Liver (tissue), 8 donors: ENCODE measurements at regions not wholly inside any gene's neighbourhood (a gene's known extent, or its start where the extent isn't known, plus 50 kb on each side); places are given as distances from the start of the nearest gene placed in this dataset.

Experiments
- DNase-seq: peaks from one replicate; pipeline ENCODE4 v3.0.0-alpha.2; 2017; ENCODE audit warnings: low spot score
- H3K27ac ChIP-seq, 2 donors: one replicate each; pipeline ENCODE4 v1.7.0; 2013; ENCODE audit warnings: inconsistent platforms in 2 of 2, low read length in 2 of 2, control low read depth in 1 of 2, low read depth in 1 of 2, mild to moderate bottlenecking in 1 of 2
- H3K27me3 ChIP-seq, 4 donors: one replicate each; pipeline versions ENCODE4 v1.6.1 to v1.7.0; 2013; ENCODE audit warnings: low read length in 3 of 4, inconsistent platforms in 1 of 4, mild to moderate bottlenecking in 1 of 4, moderate library complexity in 1 of 4; ENCODE audit not compliant: control insufficient read depth in 4 of 4, insufficient read depth in 4 of 4
- H3K36me3 ChIP-seq, 4 donors: one replicate each; pipeline versions ENCODE4 v1.6.1 to v1.7.0; 2013; ENCODE audit warnings: low read length in 3 of 4, mild to moderate bottlenecking in 3 of 4, low read depth in 1 of 4, moderate library complexity in 1 of 4; ENCODE audit not compliant: control insufficient read depth in 4 of 4, insufficient read depth in 3 of 4
- H3K4me1 ChIP-seq, 4 donors: one replicate each; pipeline versions ENCODE4 v1.6.1 to v1.7.0; 2013; ENCODE audit warnings: low read length in 3 of 4, mild to moderate bottlenecking in 3 of 4, moderate library complexity in 1 of 4; ENCODE audit not compliant: control insufficient read depth in 4 of 4, insufficient read depth in 4 of 4
- H3K4me3 ChIP-seq, 3 donors: one replicate each; pipeline versions ENCODE4 v1.6.1 to v1.7.0; 2013; ENCODE audit warnings: low read length in 3 of 3, control low read depth in 1 of 3, low read depth in 1 of 3, mild to moderate bottlenecking in 1 of 3
- H3K9ac ChIP-seq, 2 donors: one replicate each; pipeline ENCODE4 v1.7.0; 2013; ENCODE audit warnings: low read length in 2 of 2, mild to moderate bottlenecking in 2 of 2, moderate library complexity in 2 of 2, control low read depth in 1 of 2, low read depth in 1 of 2
- H3K9me3 ChIP-seq, 4 donors: one replicate each; pipeline versions ENCODE4 v1.6.1 to v1.7.0; 2013; ENCODE audit warnings: low read length in 3 of 4; ENCODE audit not compliant: control insufficient read depth in 4 of 4
- FOXA1 ChIP-seq: IDR thresholded peaks from 2 replicates; pipeline ENCODE4 v1.6.1; 2016; ENCODE audit warnings: antibody characterized with exemption
- GABPA ChIP-seq, 2 donors: IDR thresholded peaks in 1 of 2; conservative IDR thresholded peaks in 1 of 2; 2 replicates each; pipeline ENCODE4 v1.6.1; 2016; ENCODE audit warnings: antibody characterized with exemption in 2 of 2, mild to moderate bottlenecking in 1 of 2, moderate library complexity in 1 of 2
- HNF4A ChIP-seq, 2 donors: conservative IDR thresholded peaks; 2 replicates each; pipeline ENCODE4 v1.6.1; 2016; ENCODE audit warnings: antibody characterized with exemption in 2 of 2, mild to moderate bottlenecking in 2 of 2
- HNF4G ChIP-seq: IDR thresholded peaks from 2 replicates; pipeline ENCODE4 v1.6.1; 2016; ENCODE audit warnings: antibody characterized with exemption
- JUND ChIP-seq, 2 donors: IDR thresholded peaks; 2 replicates each; pipeline ENCODE4 v1.6.1; 2016; ENCODE audit warnings: antibody characterized with exemption in 2 of 2
- MAX ChIP-seq: IDR thresholded peaks from 2 replicates; pipeline ENCODE4 v1.6.1; 2016; ENCODE audit warnings: antibody characterized with exemption
- NR2F2 ChIP-seq: IDR thresholded peaks from 2 replicates; pipeline ENCODE4 v1.6.1; 2016; ENCODE audit warnings: antibody characterized with exemption
- REST ChIP-seq: IDR thresholded peaks from 2 replicates; pipeline ENCODE4 v1.6.1; 2016; ENCODE audit warnings: antibody characterized with exemption, mild to moderate bottlenecking
- RXRA ChIP-seq, 2 donors: IDR thresholded peaks; 2 replicates each; pipeline ENCODE4 v1.6.1; 2017 to 2018; ENCODE audit warnings: antibody characterized with exemption in 2 of 2, mild to moderate bottlenecking in 1 of 2
- SP1 ChIP-seq: IDR thresholded peaks from 2 replicates; pipeline ENCODE4 v1.6.1; 2018; ENCODE audit warnings: antibody characterized with exemption, mild to moderate bottlenecking
- TAF1 ChIP-seq: conservative IDR thresholded peaks from 2 replicates; pipeline ENCODE4 v1.6.1; 2016; ENCODE audit warnings: antibody characterized with exemption, mild to moderate bottlenecking
- YY1 ChIP-seq: IDR thresholded peaks from 2 replicates; pipeline ENCODE4 v1.6.1; 2016; ENCODE audit warnings: antibody characterized with exemption, mild to moderate bottlenecking
- WGBS: extraction: QIAGEN DNeasy Blood & Tissue Kit; methylation state at CpG from one replicate; pipeline ENCODE4 v1.1.7; 2013; 5-methylcytosine and 5-hydroxymethylcytosine counted together
- TF ChIP-seq, protein P1 (sequence below): fragments of 150-350 bp; IDR thresholded peaks from 2 replicates; pipeline ENCODE4 v1.5.1; 2017; ENCODE audit warnings: improper control_type of control experiment, low read depth, low read length; ENCODE audit not compliant: missing input control
- TF ChIP-seq, protein P2 (sequence below): IDR thresholded peaks from 2 replicates; pipeline ENCODE4 v1.6.1; 2016; ENCODE audit warnings: antibody characterized with exemption
- donor health status: healthy.
- donor health status: healthy.
- donor health status: healthy.
- donor health status: healthy.
- donor health status: healthy.

GRCh38 chr9:109977521-109977920, 197.5 kb downstream of the PALM2AKAP2 start (continued):
- TF ChIP-seq YY1, result no peak
- TF ChIP-seq JUND (IDR thresholded peaks at IDR 0.05), result no peak
- no peak for TF ChIP-seq SP1
- TF ChIP-seq MAX, result no peak
- TF ChIP-seq TAF1, result no peak
- TF ChIP-seq HNF4A (conservative IDR thresholded peaks at IDR 0.05), result no peak
- no peak for TF ChIP-seq RXRA (IDR thresholded peaks at IDR 0.05)
- TF ChIP-seq HNF4G, result no peak
- TF ChIP-seq GABPA (IDR thresholded peaks at IDR 0.05 in 1 of 2, conservative IDR thresholded peaks at IDR 0.05 in 1 of 2), result no peak

GRCh38 chr9:109981091-109981490, 201.1 kb downstream of the PALM2AKAP2 start:
- Histone ChIP-seq H3K9ac (no peak overlapping the region), H3K27ac (no peak overlapping the region), H3K9me3 (no peaks in the 10 kb centered on the region), H3K4me1 (peaks cover 0 to 4% (median 1%) of the 10 kb centered on the region in 4 donors), H3K4me3 (no peak overlapping the region), H3K27me3 (no peaks in the 10 kb centered on the region), H3K36me3 (peaks cover 0 to 2% (median 0%) of the 10 kb centered on the region in 4 donors)
- no peak for TF ChIP-seq MAX
- TF ChIP-seq REST, result no peak
- TF ChIP-seq NR2F2, result no peak
- TF ChIP-seq, protein P1, sequence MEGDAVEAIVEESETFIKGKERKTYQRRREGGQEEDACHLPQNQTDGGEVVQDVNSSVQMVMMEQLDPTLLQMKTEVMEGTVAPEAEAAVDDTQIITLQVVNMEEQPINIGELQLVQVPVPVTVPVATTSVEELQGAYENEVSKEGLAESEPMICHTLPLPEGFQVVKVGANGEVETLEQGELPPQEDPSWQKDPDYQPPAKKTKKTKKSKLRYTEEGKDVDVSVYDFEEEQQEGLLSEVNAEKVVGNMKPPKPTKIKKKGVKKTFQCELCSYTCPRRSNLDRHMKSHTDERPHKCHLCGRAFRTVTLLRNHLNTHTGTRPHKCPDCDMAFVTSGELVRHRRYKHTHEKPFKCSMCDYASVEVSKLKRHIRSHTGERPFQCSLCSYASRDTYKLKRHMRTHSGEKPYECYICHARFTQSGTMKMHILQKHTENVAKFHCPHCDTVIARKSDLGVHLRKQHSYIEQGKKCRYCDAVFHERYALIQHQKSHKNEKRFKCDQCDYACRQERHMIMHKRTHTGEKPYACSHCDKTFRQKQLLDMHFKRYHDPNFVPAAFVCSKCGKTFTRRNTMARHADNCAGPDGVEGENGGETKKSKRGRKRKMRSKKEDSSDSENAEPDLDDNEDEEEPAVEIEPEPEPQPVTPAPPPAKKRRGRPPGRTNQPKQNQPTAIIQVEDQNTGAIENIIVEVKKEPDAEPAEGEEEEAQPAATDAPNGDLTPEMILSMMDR, result no peak
- TF ChIP-seq HNF4A (conservative IDR thresholded peaks at IDR 0.05), result no peak
- TF ChIP-seq RXRA (IDR thresholded peaks at IDR 0.05), result no peak
- TF ChIP-seq, protein P2, sequence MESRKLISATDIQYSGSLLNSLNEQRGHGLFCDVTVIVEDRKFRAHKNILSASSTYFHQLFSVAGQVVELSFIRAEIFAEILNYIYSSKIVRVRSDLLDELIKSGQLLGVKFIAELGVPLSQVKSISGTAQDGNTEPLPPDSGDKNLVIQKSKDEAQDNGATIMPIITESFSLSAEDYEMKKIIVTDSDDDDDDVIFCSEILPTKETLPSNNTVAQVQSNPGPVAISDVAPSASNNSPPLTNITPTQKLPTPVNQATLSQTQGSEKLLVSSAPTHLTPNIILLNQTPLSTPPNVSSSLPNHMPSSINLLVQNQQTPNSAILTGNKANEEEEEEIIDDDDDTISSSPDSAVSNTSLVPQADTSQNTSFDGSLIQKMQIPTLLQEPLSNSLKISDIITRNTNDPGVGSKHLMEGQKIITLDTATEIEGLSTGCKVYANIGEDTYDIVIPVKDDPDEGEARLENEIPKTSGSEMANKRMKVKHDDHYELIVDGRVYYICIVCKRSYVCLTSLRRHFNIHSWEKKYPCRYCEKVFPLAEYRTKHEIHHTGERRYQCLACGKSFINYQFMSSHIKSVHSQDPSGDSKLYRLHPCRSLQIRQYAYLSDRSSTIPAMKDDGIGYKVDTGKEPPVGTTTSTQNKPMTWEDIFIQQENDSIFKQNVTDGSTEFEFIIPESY, result no peak
- TF ChIP-seq YY1, result no peak
- TF ChIP-seq FOXA1, result no peak
- no peak for TF ChIP-seq HNF4G
- TF ChIP-seq TAF1, result no peak
- TF ChIP-seq GABPA (IDR thresholded peaks at IDR 0.05 in 1 of 2, conservative IDR thresholded peaks at IDR 0.05 in 1 of 2), result no peak
- no peak for TF ChIP-seq JUND (IDR thresholded peaks at IDR 0.05)
- no peak for TF ChIP-seq SP1
- WGBS, result 96% methylated on average over 1 of the region's 1 CpG
- DNase-seq, result no peak
